ENCODE measurements at regions not wholly inside any gene's neighbourhood (a gene's known extent, or its start where the extent isn't known, plus 50 kb on each side); places are given as distances from the start of the nearest gene placed in this dataset.

- H3K4me1 ChIP-seq, result peaks cover 13% of the 10 kb centered on the region
- H3K36me3 ChIP-seq, result no peaks in the 10 kb centered on the region
- H3K9me3 ChIP-seq (replicated peaks), result no peaks in the 10 kb centered on the region; the same call in 1 of the 2 replicates
- no peak overlapping the region for H3K27ac ChIP-seq
- no peak for DNase-seq
- H3K4me3 ChIP-seq, result no peak overlapping the region
- H3K27me3 ChIP-seq, result no peaks in the 10 kb centered on the region
These were observed 142.0 kb upstream of the MCHR2 start for GRCh38 chr6:100135977-100136376.

- no peak overlapping the region for H3K4me3 ChIP-seq
- no peaks in the 10 kb centered on the region; the same call in 1 of the 2 replicates for H3K9me3 ChIP-seq (replicated peaks)
- DNase-seq, result no peak
- H3K4me1 ChIP-seq, result peaks cover 13% of the 10 kb centered on the region
- no peaks in the 10 kb centered on the region for H3K27me3 ChIP-seq
- H3K36me3 ChIP-seq, result no peaks in the 10 kb centered on the region
- H3K27ac ChIP-seq, result no peak overlapping the region
These were observed 140.7 kb upstream of the MCHR2 start for GRCh38 chr6:100134703-100135102.

GRCh38 chr6:100134297-100134696 is 140.3 kb upstream of the MCHR2 start:
- DNase-seq, result no peak
- H3K9me3 ChIP-seq (replicated peaks), result no peaks in the 10 kb centered on the region; the same call in 1 of the 2 replicates
- no peaks in the 10 kb centered on the region for H3K36me3 ChIP-seq
- H3K27me3 ChIP-seq, result no peaks in the 10 kb centered on the region
- no peak overlapping the region for H3K27ac ChIP-seq
- no peak overlapping the region for H3K4me3 ChIP-seq
- peaks cover 11% of the 10 kb centered on the region for H3K4me1 ChIP-seq

- no peaks in the 10 kb centered on the region; the same call in 1 of the 2 replicates for H3K9me3 ChIP-seq (replicated peaks)
- no peak for DNase-seq
- H3K4me3 ChIP-seq, result no peak overlapping the region
- H3K27ac ChIP-seq, result no peak overlapping the region
- no peaks in the 10 kb centered on the region for H3K36me3 ChIP-seq
- H3K27me3 ChIP-seq, result no peaks in the 10 kb centered on the region
- H3K4me1 ChIP-seq, result no peaks in the 10 kb centered on the region
These were observed 138.0 kb upstream of the MCHR2 start for GRCh38 chr6:100132005-100132404.

GRCh38 chr6:100130630-100131029 is 136.6 kb upstream of the MCHR2 start:
- Histone ChIP-seq H3K36me3 (no peaks in the 10 kb centered on the region), H3K4me3 (no peak overlapping the region), H3K4me1 (no peaks in the 10 kb centered on the region), H3K27ac (no peak overlapping the region), H3K9me3 (replicated peaks) (no peaks in the 10 kb centered on the region; the same call in 1 of the 2 replicates), H3K27me3 (no peaks in the 10 kb centered on the region)
- no peak for DNase-seq

- Histone ChIP-seq H3K27me3 (no peaks in the 10 kb centered on the region), H3K4me3 (no peak overlapping the region), H3K27ac (no peak overlapping the region), H3K4me1 (no peaks in the 10 kb centered on the region), H3K9me3 (replicated peaks) (no peaks in the 10 kb centered on the region; the same call in 1 of the 2 replicates), H3K36me3 (no peaks in the 10 kb centered on the region)
- peak in 1 of 2 experiments; percentile 27 for DNase-seq
These were observed 132.9 kb upstream of the MCHR2 start for GRCh38 chr6:100126790-100127484.

- Histone ChIP-seq H3K4me1 (no peaks in the 10 kb centered on the region), H3K9me3 (replicated peaks) (no peaks in the 10 kb centered on the region), H3K4me3 (no peak overlapping the region)
These were observed 128.0 kb upstream of the MCHR2 start for GRCh38 chr6:100121854-100122609.

GRCh38 chr6:100119261-100119660 is 125.2 kb upstream of the MCHR2 start:
- no peak overlapping the region for H3K4me3 ChIP-seq
- no peak overlapping the region for H3K27ac ChIP-seq
- no peak for DNase-seq
- H3K4me1 ChIP-seq, result 0 out of 2 replicates have a peak, but pooled peaks cover 3% of the 10 kb centered on the region
- H3K27me3 ChIP-seq, result no peaks in the 10 kb centered on the region
- H3K36me3 ChIP-seq, result no peaks in the 10 kb centered on the region
- H3K9me3 ChIP-seq (replicated peaks), result no peaks in the 10 kb centered on the region

More at GRCh38 chr6:100121854-100122609, 128.0 kb upstream of the MCHR2 start:
- no peak for DNase-seq
- no peaks in the 10 kb centered on the region for H3K27me3 ChIP-seq
- H3K27ac ChIP-seq, result no peak overlapping the region
- no peaks in the 10 kb centered on the region for H3K36me3 ChIP-seq

- Histone ChIP-seq H3K4me3 (no peak overlapping the region), H3K9me3 (replicated peaks) (no peaks in the 10 kb centered on the region), H3K27me3 (no peaks in the 10 kb centered on the region), H3K27ac (no peak overlapping the region), H3K36me3 (no peaks in the 10 kb centered on the region), H3K4me1 (peaks cover 8% of the 10 kb centered on the region)
- no peak for DNase-seq
These were observed 124.3 kb upstream of the MCHR2 start for GRCh38 chr6:100118301-100118700.

GRCh38 chr6:100117680-100118079 is 123.7 kb upstream of the MCHR2 start:
- no peak for DNase-seq
- H3K36me3 ChIP-seq, result no peaks in the 10 kb centered on the region
- H3K4me1 ChIP-seq, result peaks cover 15% of the 10 kb centered on the region
- no peak overlapping the region for H3K27ac ChIP-seq
- no peak overlapping the region for H3K4me3 ChIP-seq
- no peaks in the 10 kb centered on the region for H3K9me3 ChIP-seq (replicated peaks)
- H3K27me3 ChIP-seq, result no peaks in the 10 kb centered on the region

GRCh38 chr6:100116411-100117194 is 122.6 kb upstream of the MCHR2 start:
- DNase-seq, result peak; percentile 61 to 87
- no peaks in the 10 kb centered on the region for H3K9me3 ChIP-seq (replicated peaks)
- no peak overlapping the region for H3K4me3 ChIP-seq
- H3K27ac ChIP-seq, result no peak overlapping the region
- H3K36me3 ChIP-seq, result no peaks in the 10 kb centered on the region
- peaks cover 21% of the 10 kb centered on the region for H3K4me1 ChIP-seq
- no peaks in the 10 kb centered on the region for H3K27me3 ChIP-seq

- no peaks in the 10 kb centered on the region for H3K27me3 ChIP-seq
- no peaks in the 10 kb centered on the region for H3K36me3 ChIP-seq
- no peak overlapping the region for H3K4me3 ChIP-seq
- no peak for DNase-seq
- no peak overlapping the region for H3K27ac ChIP-seq
- peaks cover 21% of the 10 kb centered on the region for H3K4me1 ChIP-seq
- H3K9me3 ChIP-seq (replicated peaks), result no peaks in the 10 kb centered on the region
These were observed 121.5 kb upstream of the MCHR2 start for GRCh38 chr6:100115407-100116101.

- peak; percentile 16 to 59 for DNase-seq
- H3K27me3 ChIP-seq, result no peaks in the 10 kb centered on the region
- H3K9me3 ChIP-seq (replicated peaks), result no peaks in the 10 kb centered on the region
- peaks cover 21% of the 10 kb centered on the region for H3K4me1 ChIP-seq
- no peaks in the 10 kb centered on the region for H3K36me3 ChIP-seq
- H3K4me3 ChIP-seq, result peak overlapping the region; percentile 37
- H3K27ac ChIP-seq, result peak overlapping the region; percentile 62
These were observed 119.0 kb upstream of the MCHR2 start for GRCh38 chr6:100112855-100113508.

Data from SJCRH30 (cell line).